ENCODE measurements at regions not wholly inside any gene's neighbourhood (a gene's known extent, or its start where the extent isn't known, plus 50 kb on each side); places are given as distances from the start of the nearest gene placed in this dataset.

- DNase-seq (ENCODE audit: low spot score), result no peak
Measured at GRCh38 chr9:28024676-28025075, 451.4 kb upstream of the C9orf72 start.

GRCh38 chr9:28025186-28025585 lies 451.9 kb upstream of the C9orf72 start:
- no peak for DNase-seq (ENCODE audit: low spot score)

GRCh38 chr9:28031521-28032267 lies 458.4 kb upstream of the C9orf72 start:
- no peak for DNase-seq (ENCODE audit: low spot score)

GRCh38 chr9:28032268-28032590 lies 458.9 kb upstream of the C9orf72 start:
- no peak for DNase-seq (ENCODE audit: low spot score)

GRCh38 chr9:28034242-28034641 lies 461.0 kb upstream of the C9orf72 start:
- no peak for DNase-seq (ENCODE audit: low spot score)

- DNase-seq (ENCODE audit: low spot score), result no peak
Measured at GRCh38 chr9:28037968-28038367, 464.7 kb upstream of the C9orf72 start.

- no peak for DNase-seq (ENCODE audit: low spot score)
Measured at GRCh38 chr9:28045051-28045450, 471.8 kb upstream of the C9orf72 start.

GRCh38 chr9:28050046-28050445 lies 476.8 kb upstream of the C9orf72 start:
- no peak for DNase-seq (ENCODE audit: low spot score)

- no peak for DNase-seq (ENCODE audit: low spot score)
Measured at GRCh38 chr9:28050941-28051340, 477.7 kb upstream of the C9orf72 start.

- no peak for DNase-seq (ENCODE audit: low spot score)
Measured at GRCh38 chr9:28051559-28052503, 478.6 kb upstream of the C9orf72 start.

- no peak for DNase-seq (ENCODE audit: low spot score)
Measured at GRCh38 chr9:28053096-28053777, 480.0 kb upstream of the C9orf72 start.

- no peak for DNase-seq (ENCODE audit: low spot score)
Measured at GRCh38 chr9:28056006-28056405, 482.7 kb upstream of the C9orf72 start.

- no peak for DNase-seq (ENCODE audit: low spot score)
Measured at GRCh38 chr9:28056466-28056865, 483.2 kb upstream of the C9orf72 start.

GRCh38 chr9:28059192-28059591 lies 485.9 kb upstream of the C9orf72 start:
- DNase-seq (ENCODE audit: low spot score), result no peak

- DNase-seq (ENCODE audit: low spot score), result no peak
Measured at GRCh38 chr9:28064241-28064815, 491.0 kb upstream of the C9orf72 start.

GRCh38 chr9:28073270-28073669 lies 500.0 kb upstream of the C9orf72 start:
- peak; percentile 38 for DNase-seq (ENCODE audit: low spot score)

GRCh38 chr9:28079677-28080076 lies 506.4 kb upstream of the C9orf72 start:
- no peak for DNase-seq (ENCODE audit: low spot score)

- DNase-seq (ENCODE audit: low spot score), result no peak
Measured at GRCh38 chr9:28082671-28083070, 509.4 kb upstream of the C9orf72 start.

GRCh38 chr9:28086881-28087280 lies 513.6 kb upstream of the C9orf72 start:
- DNase-seq (ENCODE audit: low spot score), result no peak

GRCh38 chr9:28092981-28093936 lies 520.0 kb upstream of the C9orf72 start:
- DNase-seq (ENCODE audit: low spot score), result no peak

GRCh38 chr9:28101509-28101908 lies 528.2 kb upstream of the C9orf72 start:
- DNase-seq (ENCODE audit: low spot score), result no peak

Data from LoVo (cell line).